Prostate gland (tissue), 2 donors: ENCODE measurements at regions not wholly inside any gene's neighbourhood (a gene's known extent, or its start where the extent isn't known, plus 50 kb on each side); places are given as distances from the start of the nearest gene placed in this dataset.

Experiments used
- DNase-seq: peaks from one replicate; pipeline ENCODE4 v3.0.0-alpha.2; 2019; ENCODE audit warnings: low spot score
- H3K27ac ChIP-seq, 2 donors: fragments of 200-600 bp; sonication (generic); 2 replicates each; pipeline ENCODE4 v1.5.1; 2017 to 2019
- H3K27me3 ChIP-seq: fragments of 200-600 bp; sonication (generic); replicated peaks from 2 replicates; pipeline ENCODE4 v1.5.1; 2019; ENCODE audit not compliant: insufficient read depth
- H3K36me3 ChIP-seq, 2 donors: fragments of 200-600 bp; sonication (generic); 1 replicate in 1 of 2; 2 replicates in 1 of 2; pipeline versions ENCODE4 v1.5.1 to v1.8.1; 2017 to 2019
- H3K4me1 ChIP-seq: fragments of 200-600 bp; sonication (generic); replicated peaks from 2 replicates; pipeline ENCODE4 v1.5.1; 2019
- H3K4me3 ChIP-seq, 2 donors: fragments of 200-600 bp; sonication (generic); 2 replicates each; pipeline ENCODE4 v1.5.1; 2017 to 2019
- H3K9me3 ChIP-seq: fragments of 200-600 bp; sonication (generic); 2 replicates; pipeline ENCODE4 v1.5.1; 2017
- POLR2A ChIP-seq: fragments of 450-650 bp; IDR thresholded peaks from one replicate; pipeline ENCODE4 v1.6.1; 2016; ENCODE audit warnings: antibody characterized with exemption, mild to moderate bottlenecking
- POLR2AphosphoS5 ChIP-seq: sonication (generic); formaldehyde crosslinking; IDR thresholded peaks from one replicate; pipeline ENCODE4 v1.6.1; 2017; ENCODE audit warnings: antibody characterized with exemption
- WGBS: methylation state at CpG from one replicate; pipeline ENCODE4 v1.1.5; 2018; 5-methylcytosine and 5-hydroxymethylcytosine counted together
- intact Hi-C: fragments of 100-400 bp; cut with DNase I; formaldehyde crosslinking; loops from one replicate; pipeline ENCODE4 v1.14.2; 2022
- TF ChIP-seq, protein P1 (sequence below), 4 experiments: fragments of 200-600 bp in 2 of 4; fragments of 450-650 bp in 2 of 4; sonication (generic) in 2 of 4; IDR thresholded peaks; 1 replicate in 3 of 4; 2 replicates in 1 of 4; pipeline ENCODE4 v1.5.1; 2016 to 2019; ENCODE audit warnings: antibody characterized with exemption in 4 of 4, mild to moderate bottlenecking in 2 of 4, moderate library complexity in 2 of 4

DNA sequence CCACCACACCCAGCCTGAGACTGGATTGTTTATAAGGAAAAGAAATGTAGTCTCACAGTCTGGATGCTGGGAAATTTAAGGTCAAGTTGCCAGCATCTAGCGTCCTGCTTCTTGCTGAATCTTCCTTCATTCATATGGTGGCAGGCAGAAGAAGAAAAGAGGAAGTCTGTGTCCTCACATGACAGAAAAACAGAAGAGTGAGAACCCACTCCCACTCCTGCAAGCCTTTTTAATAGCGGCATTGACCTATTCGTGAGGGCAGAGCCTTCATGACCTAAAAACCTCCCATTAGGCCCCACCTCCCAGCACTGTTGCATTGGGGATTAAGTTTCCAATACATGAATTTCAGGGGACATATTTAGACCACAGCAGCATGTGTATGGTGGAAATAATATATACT is 160.8 kb upstream of the BMP2 start:
- Histone ChIP-seq H3K4me1 (no peaks in the 10 kb centered on the region), H3K36me3 (no peaks in the 10 kb centered on the region), H3K27ac (no peak overlapping the region), H3K9me3 (no peaks in the 10 kb centered on the region), H3K27me3 (no peaks in the 10 kb centered on the region), H3K4me3 (no peak overlapping the region)
- WGBS = 96% methylated on average over 3 of the region's 3 CpGs
- TF ChIP-seq, protein P1, sequence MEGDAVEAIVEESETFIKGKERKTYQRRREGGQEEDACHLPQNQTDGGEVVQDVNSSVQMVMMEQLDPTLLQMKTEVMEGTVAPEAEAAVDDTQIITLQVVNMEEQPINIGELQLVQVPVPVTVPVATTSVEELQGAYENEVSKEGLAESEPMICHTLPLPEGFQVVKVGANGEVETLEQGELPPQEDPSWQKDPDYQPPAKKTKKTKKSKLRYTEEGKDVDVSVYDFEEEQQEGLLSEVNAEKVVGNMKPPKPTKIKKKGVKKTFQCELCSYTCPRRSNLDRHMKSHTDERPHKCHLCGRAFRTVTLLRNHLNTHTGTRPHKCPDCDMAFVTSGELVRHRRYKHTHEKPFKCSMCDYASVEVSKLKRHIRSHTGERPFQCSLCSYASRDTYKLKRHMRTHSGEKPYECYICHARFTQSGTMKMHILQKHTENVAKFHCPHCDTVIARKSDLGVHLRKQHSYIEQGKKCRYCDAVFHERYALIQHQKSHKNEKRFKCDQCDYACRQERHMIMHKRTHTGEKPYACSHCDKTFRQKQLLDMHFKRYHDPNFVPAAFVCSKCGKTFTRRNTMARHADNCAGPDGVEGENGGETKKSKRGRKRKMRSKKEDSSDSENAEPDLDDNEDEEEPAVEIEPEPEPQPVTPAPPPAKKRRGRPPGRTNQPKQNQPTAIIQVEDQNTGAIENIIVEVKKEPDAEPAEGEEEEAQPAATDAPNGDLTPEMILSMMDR (IDR thresholded peaks at IDR 0.05) = no peak
- TF ChIP-seq POLR2AphosphoS5 (no peak), POLR2A (no peak)
- intact Hi-C loops = no loop called here
- DNase-seq = no peak

DNA sequence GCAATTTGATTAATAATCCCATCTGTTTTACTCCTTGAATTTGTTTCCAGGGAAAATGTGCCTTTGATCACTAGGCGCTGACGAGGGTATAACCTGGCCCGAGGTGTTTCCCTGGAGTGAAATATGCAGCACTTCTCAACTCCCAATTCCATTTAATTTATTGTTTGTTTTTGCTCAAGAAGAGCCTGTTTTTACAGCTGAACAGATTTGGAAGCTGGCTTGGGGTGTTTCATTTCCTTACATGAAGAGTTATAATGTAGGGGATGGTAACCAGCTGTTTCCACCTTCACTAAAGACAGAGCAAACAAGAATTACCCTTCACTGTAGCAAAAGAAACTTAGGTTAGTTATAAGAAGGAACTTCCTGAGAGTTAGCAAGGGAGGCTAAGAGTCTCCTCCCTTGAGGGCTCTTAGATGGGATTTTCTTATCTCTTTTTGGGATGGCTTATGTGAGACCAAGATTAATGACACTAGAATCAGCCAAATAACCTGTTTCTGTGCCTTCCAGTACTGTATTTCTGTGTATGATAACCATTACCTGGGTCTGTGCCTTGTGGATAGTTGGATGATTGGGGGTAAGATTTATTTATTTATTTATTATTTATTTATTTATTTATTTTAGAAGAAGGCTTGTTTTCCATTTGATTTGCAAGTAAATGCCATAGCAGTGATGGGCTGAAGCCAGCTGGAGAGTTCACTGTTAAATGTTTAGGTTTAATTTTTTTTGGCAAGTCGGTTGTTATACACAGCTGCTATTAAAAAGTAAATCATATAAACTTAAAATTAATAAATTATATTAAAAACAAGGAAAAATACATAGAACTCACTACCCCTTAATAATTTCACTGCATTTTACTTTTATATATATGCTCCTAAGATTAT is 162.2 kb upstream of the BMP2 start:
- TF ChIP-seq, protein P1 (IDR thresholded peaks at IDR 0.05) = no peak
- no peak for TF ChIP-seq POLR2AphosphoS5
- TF ChIP-seq POLR2A = no peak
- H3K9me3 ChIP-seq = no peaks in the 10 kb centered on the region
- intact Hi-C loops = no loop called here
- H3K36me3 ChIP-seq = no peaks in the 10 kb centered on the region
- no peak for DNase-seq
- no peak overlapping the region for H3K4me3 ChIP-seq
- no peak overlapping the region for H3K27ac ChIP-seq
- H3K4me1 ChIP-seq = no peaks in the 10 kb centered on the region
- H3K27me3 ChIP-seq = no peaks in the 10 kb centered on the region
- WGBS = 28% methylated on average over 4 of the region's 4 CpGs

- H3K4me3 ChIP-seq = no peak overlapping the region
- no peaks in the 10 kb centered on the region for H3K27me3 ChIP-seq
- no peaks in the 10 kb centered on the region for H3K9me3 ChIP-seq
- intact Hi-C loops = no loop called here
- H3K27ac ChIP-seq = no peak overlapping the region
- no peaks in the 10 kb centered on the region for H3K4me1 ChIP-seq
- TF ChIP-seq, protein P1 (IDR thresholded peaks at IDR 0.05) = no peak
- TF ChIP-seq POLR2A (no peak), POLR2AphosphoS5 (no peak)
- no peaks in the 10 kb centered on the region for H3K36me3 ChIP-seq
- no peak for DNase-seq
- 93% methylated on average over 3 of the region's 3 CpGs for WGBS
Observed at GRCh38 chr20:6604179-6604578, 163.3 kb upstream of the BMP2 start.

DNA sequence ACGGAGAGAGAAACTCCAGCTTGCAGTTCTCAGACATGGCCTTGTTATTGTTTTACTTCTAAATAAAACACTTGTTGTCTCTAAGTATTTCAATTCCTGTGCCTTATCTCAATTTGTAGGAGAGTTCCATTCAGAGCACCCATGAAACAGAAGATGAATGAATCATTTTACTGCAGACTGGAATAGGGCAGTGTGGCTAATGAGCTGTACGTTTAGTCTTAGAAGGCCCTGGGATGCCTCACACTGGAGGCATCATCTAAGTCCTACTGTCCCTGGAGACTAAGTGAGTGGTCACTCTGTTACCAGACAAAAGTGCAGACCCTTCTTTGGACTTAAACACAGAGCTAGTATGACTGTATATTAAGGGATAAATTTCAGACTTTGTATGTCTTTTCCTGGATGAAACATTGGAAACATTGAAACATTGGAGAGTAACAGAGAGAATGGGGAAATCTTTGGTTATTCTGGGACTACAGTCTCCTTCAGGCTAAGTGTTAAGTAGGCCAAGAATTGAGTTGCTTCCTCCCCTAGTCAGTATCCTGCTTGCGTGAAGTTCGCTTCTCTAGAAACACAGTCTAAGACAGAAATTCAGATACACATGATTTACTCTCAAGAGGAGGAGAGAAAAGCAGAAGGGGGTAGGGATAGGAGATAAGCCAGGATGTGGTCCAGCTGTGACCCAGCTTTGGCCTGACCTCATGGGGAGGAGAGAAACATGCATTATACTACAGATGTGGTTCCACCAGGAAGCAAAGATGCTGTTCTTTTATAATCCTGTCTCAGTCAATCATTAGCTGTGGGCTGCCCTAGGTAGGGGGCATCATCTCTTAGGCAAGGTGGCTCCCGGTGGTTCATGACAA is 167.4 kb upstream of the BMP2 start:
- TF ChIP-seq POLR2A (no peak), POLR2AphosphoS5 (no peak)
- TF ChIP-seq, protein P1 (IDR thresholded peaks at IDR 0.05) = no peak
- Histone ChIP-seq H3K4me1 (no peaks in the 10 kb centered on the region), H3K27me3 (peaks cover 4% of the 10 kb centered on the region), H3K4me3 (no peak overlapping the region), H3K9me3 (no peaks in the 10 kb centered on the region), H3K27ac (no peak overlapping the region), H3K36me3 (no peaks in the 10 kb centered on the region)
- DNase-seq = no peak
- 85% methylated on average over 5 of the region's 5 CpGs for WGBS
- intact Hi-C loops = no loop called here
